Breast epithelium (tissue), 4 donors: ENCODE measurements at regions not wholly inside any gene's neighbourhood (a gene's known extent, or its start where the extent isn't known, plus 50 kb on each side); places are given as distances from the start of the nearest gene placed in this dataset.

Experiments
- DNase-seq, 2 donors: peaks; one replicate each; pipeline ENCODE4 v3.0.0-alpha.2; 2019; ENCODE audit warnings: low spot score in 2 of 2
- H3K27ac ChIP-seq, 2 donors: fragments of 200-600 bp; sonication (generic) in 1 of 2; one replicate each; pipeline ENCODE4 v1.5.1; 2016 to 2019; ENCODE audit warnings: mild to moderate bottlenecking in 1 of 2
- H3K27me3 ChIP-seq, 2 donors: fragments of 200-600 bp; sonication (generic) in 1 of 2; one replicate each; pipeline versions ENCODE4 v1.5.1 to v1.6.0; 2017 to 2019; ENCODE audit warnings: control low read depth in 1 of 2, mild to moderate bottlenecking in 1 of 2
- H3K36me3 ChIP-seq: fragments of 200-600 bp; one replicate; pipeline ENCODE4 v1.5.1; 2019
- H3K4me1 ChIP-seq, 2 donors: fragments of 200-600 bp; sonication (generic); one replicate each; pipeline ENCODE4 v1.5.1; 2016 to 2019; ENCODE audit warnings: control low read depth in 1 of 2
- H3K4me3 ChIP-seq, 3 donors: fragments of 200-600 bp; sonication (generic); 1 replicate in 2 of 3; 2 replicates in 1 of 3; pipeline ENCODE4 v1.5.1; 2016 to 2019; ENCODE audit warnings: mild to moderate bottlenecking in 3 of 3, moderate library complexity in 2 of 3
- H3K9me3 ChIP-seq, 2 donors: fragments of 200-600 bp; sonication (generic) in 1 of 2; one replicate each; pipeline ENCODE4 v1.5.1; 2016 to 2019; ENCODE audit warnings: control low read depth in 1 of 2
- POLR2A ChIP-seq: fragments of 450-650 bp; IDR thresholded peaks from one replicate; pipeline ENCODE4 v1.6.1; 2016; ENCODE audit warnings: antibody characterized with exemption, mild to moderate bottlenecking, moderate library complexity
- POLR2AphosphoS5 ChIP-seq, 3 donors: sonication (generic); formaldehyde crosslinking; IDR thresholded peaks; one replicate each; pipeline ENCODE4 v1.6.1; 2017; ENCODE audit warnings: antibody characterized with exemption in 3 of 3
- intact Hi-C: fragments of 100-400 bp; cut with DNase I; formaldehyde crosslinking; loops from one replicate; pipeline ENCODE4 v1.15.1; 2023; ENCODE audit warnings: low total_unique reads
- TF ChIP-seq, protein P1 (sequence below), 3 donors: fragments of 450-650 bp; IDR thresholded peaks; one replicate each; pipeline ENCODE4 v1.5.1; 2016 to 2017; ENCODE audit warnings: antibody characterized with exemption in 3 of 3, mild to moderate bottlenecking in 3 of 3, moderate library complexity in 3 of 3

DNA sequence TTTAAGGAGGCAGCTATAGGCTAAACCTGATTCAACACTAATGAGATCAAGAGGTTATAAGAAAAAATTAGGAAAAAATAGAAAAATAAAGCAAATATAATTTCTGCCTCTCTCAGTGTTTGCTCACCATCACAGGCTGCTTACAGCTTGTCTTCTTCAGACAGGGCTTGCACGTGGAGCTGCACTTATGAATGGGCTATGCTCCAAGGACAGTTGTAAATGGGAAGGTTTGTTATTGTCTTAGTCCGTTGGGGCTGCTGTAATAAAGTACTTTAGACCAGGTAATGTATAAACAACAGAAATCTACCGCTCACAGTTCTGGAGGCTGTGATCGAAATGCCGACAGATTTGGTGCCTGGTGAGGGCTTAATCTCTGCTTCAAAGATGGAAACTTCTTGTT lies 219.8 kb downstream of the NEBL start:
- Histone ChIP-seq H3K9me3 (no peaks in the 10 kb centered on the region), H3K27me3 (no peaks in the 10 kb centered on the region), H3K4me1 (no peaks in the 10 kb centered on the region), H3K36me3 (no peaks in the 10 kb centered on the region), H3K27ac (no peak overlapping the region), H3K4me3 (no peak overlapping the region)
- TF ChIP-seq POLR2AphosphoS5 (IDR thresholded peaks at IDR 0.05) (no peak), POLR2A (no peak)
- TF ChIP-seq, protein P1, sequence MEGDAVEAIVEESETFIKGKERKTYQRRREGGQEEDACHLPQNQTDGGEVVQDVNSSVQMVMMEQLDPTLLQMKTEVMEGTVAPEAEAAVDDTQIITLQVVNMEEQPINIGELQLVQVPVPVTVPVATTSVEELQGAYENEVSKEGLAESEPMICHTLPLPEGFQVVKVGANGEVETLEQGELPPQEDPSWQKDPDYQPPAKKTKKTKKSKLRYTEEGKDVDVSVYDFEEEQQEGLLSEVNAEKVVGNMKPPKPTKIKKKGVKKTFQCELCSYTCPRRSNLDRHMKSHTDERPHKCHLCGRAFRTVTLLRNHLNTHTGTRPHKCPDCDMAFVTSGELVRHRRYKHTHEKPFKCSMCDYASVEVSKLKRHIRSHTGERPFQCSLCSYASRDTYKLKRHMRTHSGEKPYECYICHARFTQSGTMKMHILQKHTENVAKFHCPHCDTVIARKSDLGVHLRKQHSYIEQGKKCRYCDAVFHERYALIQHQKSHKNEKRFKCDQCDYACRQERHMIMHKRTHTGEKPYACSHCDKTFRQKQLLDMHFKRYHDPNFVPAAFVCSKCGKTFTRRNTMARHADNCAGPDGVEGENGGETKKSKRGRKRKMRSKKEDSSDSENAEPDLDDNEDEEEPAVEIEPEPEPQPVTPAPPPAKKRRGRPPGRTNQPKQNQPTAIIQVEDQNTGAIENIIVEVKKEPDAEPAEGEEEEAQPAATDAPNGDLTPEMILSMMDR (IDR thresholded peaks at IDR 0.05): no peak
- intact Hi-C loops: no loop called here
- no peak for DNase-seq

DNA sequence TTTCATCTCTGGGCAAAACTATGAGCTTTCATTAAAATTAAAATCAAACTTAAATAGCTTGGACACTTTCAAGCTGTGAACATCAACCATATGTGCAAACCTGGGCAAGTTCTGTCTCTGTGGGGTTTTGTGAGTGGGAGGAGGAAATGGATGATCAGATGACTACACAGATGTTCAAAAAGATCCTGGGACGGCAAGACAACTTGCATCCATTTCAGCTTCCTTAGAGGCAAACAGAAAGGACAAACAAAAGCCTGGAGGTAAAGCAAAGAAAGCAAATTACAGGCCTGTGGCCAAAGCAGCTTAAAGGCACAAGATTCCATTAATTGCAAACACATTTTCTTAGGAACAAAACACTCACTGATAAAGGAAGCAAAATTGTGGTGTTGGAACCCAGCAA lies 222.2 kb downstream of the NEBL start:
- intact Hi-C loops: no loop called here
- TF ChIP-seq POLR2A: no peak
- no peak for TF ChIP-seq POLR2AphosphoS5 (IDR thresholded peaks at IDR 0.05)
- TF ChIP-seq, protein P1 (IDR thresholded peaks at IDR 0.05): no peak

DNA sequence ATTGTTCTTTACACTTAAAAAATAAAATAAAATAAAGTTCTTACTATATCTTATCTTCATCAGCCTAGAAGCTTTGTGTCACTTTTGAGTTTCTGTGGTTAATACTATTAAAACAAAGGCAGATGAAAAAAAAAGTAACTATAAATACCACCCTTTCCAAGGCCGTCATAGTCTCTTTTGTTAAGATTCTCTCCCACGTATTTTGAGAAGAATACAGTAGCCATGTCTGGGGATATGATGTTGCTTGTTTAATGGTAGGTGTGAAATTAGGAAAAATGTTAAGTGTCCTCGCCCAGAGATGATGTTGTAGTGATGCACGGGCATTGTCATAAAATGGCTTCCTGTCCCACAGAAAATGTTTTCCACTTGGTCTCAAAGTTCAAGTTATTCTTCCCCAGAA lies 223.9 kb downstream of the NEBL start:
- H3K4me1 ChIP-seq: no peaks in the 10 kb centered on the region
- H3K27ac ChIP-seq: no peak overlapping the region
- DNase-seq: no peak
- H3K4me3 ChIP-seq: no peak overlapping the region
- no peaks in the 10 kb centered on the region for H3K27me3 ChIP-seq
- intact Hi-C loops: no loop called here
- no peaks in the 10 kb centered on the region for H3K36me3 ChIP-seq
- TF ChIP-seq POLR2A (no peak), POLR2AphosphoS5 (IDR thresholded peaks at IDR 0.05) (no peak)
- TF ChIP-seq, protein P1 (IDR thresholded peaks at IDR 0.05): no peak
- H3K9me3 ChIP-seq: no peaks in the 10 kb centered on the region

More for the DNA sequence above, 222.2 kb downstream of the NEBL start:
- Histone ChIP-seq H3K27me3 (no peaks in the 10 kb centered on the region), H3K4me3 (no peak overlapping the region), H3K9me3 (no peaks in the 10 kb centered on the region), H3K4me1 (no peaks in the 10 kb centered on the region), H3K36me3 (no peaks in the 10 kb centered on the region), H3K27ac (no peak overlapping the region)
- no peak for DNase-seq

DNA sequence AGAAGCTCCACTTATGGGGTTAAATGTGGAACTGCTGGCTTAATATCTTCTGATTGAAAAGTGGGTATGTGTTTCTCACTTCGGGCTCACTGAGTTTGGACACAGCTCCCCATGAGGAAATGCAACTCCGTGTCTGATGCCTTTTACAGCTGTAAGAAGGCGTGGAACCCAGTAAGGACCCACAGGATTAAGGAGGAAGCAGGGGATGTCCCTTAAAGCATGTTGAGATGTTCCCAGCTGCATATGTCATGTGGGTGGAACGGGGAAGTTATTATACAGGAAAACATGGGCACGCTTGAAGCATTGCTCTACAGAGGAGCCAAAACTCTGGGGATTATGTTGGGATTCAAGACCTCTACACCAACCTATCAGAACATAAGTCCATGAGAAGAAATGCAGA lies 224.4 kb downstream of the NEBL start:
- Histone ChIP-seq H3K27me3 (no peaks in the 10 kb centered on the region), H3K4me3 (no peak overlapping the region), H3K36me3 (no peaks in the 10 kb centered on the region), H3K4me1 (no peaks in the 10 kb centered on the region), H3K9me3 (no peaks in the 10 kb centered on the region), H3K27ac (no peak overlapping the region)
- DNase-seq: no peak
- intact Hi-C loops: no loop called here
- TF ChIP-seq POLR2AphosphoS5 (IDR thresholded peaks at IDR 0.05) (no peak), POLR2A (no peak)
- TF ChIP-seq, protein P1 (IDR thresholded peaks at IDR 0.05): no peak

DNA sequence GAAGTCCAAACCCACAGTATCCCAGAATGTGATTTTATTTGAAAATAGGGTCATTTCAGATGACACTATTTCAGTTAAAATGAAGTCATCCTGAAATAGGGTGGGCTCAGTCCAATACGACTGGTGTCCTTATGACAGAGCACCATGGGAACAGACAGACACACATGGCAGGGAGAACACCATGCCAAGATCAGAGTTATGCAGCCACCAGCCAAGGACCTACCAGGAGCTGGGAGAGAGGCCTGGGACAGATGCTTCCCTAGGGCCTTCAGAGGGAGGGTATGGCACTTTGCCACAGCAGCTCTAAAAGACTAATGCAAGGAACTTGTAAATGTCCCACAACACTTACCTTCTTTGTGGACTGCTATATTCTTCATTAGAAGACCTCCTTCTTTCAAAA lies 226.5 kb downstream of the NEBL start:
- intact Hi-C loops: no loop called here
- no peak for DNase-seq
- Histone ChIP-seq H3K36me3 (no peaks in the 10 kb centered on the region), H3K9me3 (no peaks in the 10 kb centered on the region), H3K4me1 (no peaks in the 10 kb centered on the region), H3K27ac (no peak overlapping the region), H3K27me3 (no peaks in the 10 kb centered on the region), H3K4me3 (no peak overlapping the region)
- TF ChIP-seq POLR2AphosphoS5 (IDR thresholded peaks at IDR 0.05) (no peak), POLR2A (no peak)
- TF ChIP-seq, protein P1 (IDR thresholded peaks at IDR 0.05): no peak
